ENCODE measurements at regions not wholly inside any gene's neighbourhood (a gene's known extent, or its start where the extent isn't known, plus 50 kb on each side); places are given as distances from the start of the nearest gene placed in this dataset.

GRCh38 chr3:81045976-81046375, 715.5 kb downstream of the GBE1 start:
- no peak for TF ChIP-seq SP1 (IDR thresholded peaks at IDR 0.05)
- TF ChIP-seq REST (IDR thresholded peaks at IDR 0.05): no peak
- no peak for TF ChIP-seq CTCF (IDR thresholded peaks at IDR 0.05; ENCODE audit: low read depth, low read length, missing input control)
- TF ChIP-seq RAD21 (IDR thresholded peaks at IDR 0.05): no peak
- no peak for TF ChIP-seq EGR1 (IDR thresholded peaks at IDR 0.05; ENCODE audit: low read depth in 2 of 2)
- TF ChIP-seq FOXA1 (IDR thresholded peaks at IDR 0.05): no peak
- no peak for TF ChIP-seq RXRA (IDR thresholded peaks at IDR 0.05)
- no peak for TF ChIP-seq YY1 (IDR thresholded peaks at IDR 0.05)
